GM21723 (cell line): ENCODE measurements at regions not wholly inside any gene's neighbourhood (a gene's known extent, or its start where the extent isn't known, plus 50 kb on each side); places are given as distances from the start of the nearest gene placed in this dataset.
"Not testable (repeated sequence)": the region's sequence is repeated elsewhere in the genome, so short reads cannot be mapped to it uniquely, and the experiment has no call there.

Source experiments
- ATAC-seq: cut with Tn5 transposase; IDR thresholded peaks from one replicate; pipeline ENCODE4 v1.9.1; 2021; ENCODE audit warnings: mild to moderate bottlenecking, moderate library complexity; ENCODE audit not compliant: unreplicated experiment

- no peak for ATAC-seq
These were observed 1084.2 kb upstream of the COX7C start for GRCh38 chr5:85533341-85534047.

- ATAC-seq, result no peak
These were observed 1079.4 kb upstream of the COX7C start for GRCh38 chr5:85538362-85538761.

- ATAC-seq, result no peak
These were observed 1072.6 kb upstream of the COX7C start for GRCh38 chr5:85545129-85545528.

- ATAC-seq, result no peak
These were observed 1068.5 kb upstream of the COX7C start for GRCh38 chr5:85549229-85549628.

GRCh38 chr5:85549836-85550599 lies 1067.7 kb upstream of the COX7C start:
- ATAC-seq, result no peak

- ATAC-seq, result no peak
These were observed 1061.3 kb upstream of the COX7C start for GRCh38 chr5:85556464-85556863.

- no peak for ATAC-seq
These were observed 1041.1 kb upstream of the COX7C start for GRCh38 chr5:85576666-85577065.

- not testable (repeated sequence) for ATAC-seq
These were observed 1029.9 kb upstream of the COX7C start for GRCh38 chr5:85587806-85588205.

- not testable (repeated sequence) for ATAC-seq
These were observed 1029.5 kb upstream of the COX7C start for GRCh38 chr5:85588268-85588667.

GRCh38 chr5:85590764-85591163 lies 1027.0 kb upstream of the COX7C start:
- no peak for ATAC-seq

GRCh38 chr5:85591311-85591710 lies 1026.4 kb upstream of the COX7C start:
- no peak for ATAC-seq

- no peak for ATAC-seq
These were observed 1014.9 kb upstream of the COX7C start for GRCh38 chr5:85602843-85603242.

- no peak for ATAC-seq
These were observed 1013.4 kb upstream of the COX7C start for GRCh38 chr5:85604378-85604777.

GRCh38 chr5:85604786-85605185 lies 1013.0 kb upstream of the COX7C start:
- ATAC-seq, result no peak

- no peak for ATAC-seq
These were observed 1012.4 kb upstream of the COX7C start for GRCh38 chr5:85605381-85605780.

- ATAC-seq, result no peak
These were observed 1003.3 kb upstream of the COX7C start for GRCh38 chr5:85614489-85614888.

- no peak for ATAC-seq
These were observed 996.1 kb upstream of the COX7C start for GRCh38 chr5:85621668-85622067.

- ATAC-seq, result no peak
These were observed 989.6 kb upstream of the COX7C start for GRCh38 chr5:85628153-85628552.

GRCh38 chr5:85638495-85639125 lies 979.1 kb upstream of the COX7C start:
- not testable (repeated sequence) for ATAC-seq

GRCh38 chr5:85646036-85646435 lies 971.7 kb upstream of the COX7C start:
- ATAC-seq, result no peak

- ATAC-seq, result no peak
These were observed 971.1 kb upstream of the COX7C start for GRCh38 chr5:85646641-85647040.
